ENCODE measurements at regions not wholly inside any gene's neighbourhood (a gene's known extent, or its start where the extent isn't known, plus 50 kb on each side); places are given as distances from the start of the nearest gene placed in this dataset.

DNA sequence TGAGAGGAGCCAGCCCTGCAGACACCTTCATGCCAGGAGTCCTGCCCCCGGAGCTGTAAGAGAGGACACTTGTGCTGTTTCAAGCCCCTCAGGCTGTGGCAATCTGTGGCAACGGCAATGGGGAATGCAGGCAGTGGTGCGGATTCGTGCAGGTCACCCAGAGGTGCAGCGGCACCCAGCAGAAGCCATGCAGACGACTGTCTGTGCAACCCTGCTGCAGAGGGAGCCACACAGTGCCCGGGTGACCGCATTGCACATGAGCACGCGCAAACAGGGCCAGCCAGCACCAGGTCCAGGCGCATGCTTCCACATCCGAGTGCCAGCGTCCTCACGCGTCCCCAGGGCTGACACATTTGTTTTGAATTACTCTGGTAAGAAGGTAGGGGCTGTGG lies 84.8 kb upstream of the GPC1 start (continued):
- TF ChIP-seq TEAD4 (IDR thresholded peaks at IDR 0.05; ENCODE audit: borderline replicate concordance, insufficient read depth) (no peak), FOSL2 (IDR thresholded peaks at IDR 0.05; ENCODE audit: borderline replicate concordance, low read depth) (no peak), MEF2A (IDR thresholded peaks at IDR 0.05; ENCODE audit: borderline replicate concordance, low read depth) (no peak), POLR2AphosphoS5 (IDR thresholded peaks at IDR 0.05; ENCODE audit: low read depth, low read length) (no peak), FOXJ3 (CRISPR knock-in tag; IDR thresholded peaks at IDR 0.05) (no peak), ZBTB33 (IDR thresholded peaks at IDR 0.05; ENCODE audit: borderline replicate concordance, low read depth) (no peak), RFX5 (IDR thresholded peaks at IDR 0.05; ENCODE audit: low read length) (no peak), RAD21 (IDR thresholded peaks at IDR 0.05; ENCODE audit: low read length) (peak; percentile 7; the same call in 1 of the 2 replicates), GATA2 (CRISPR knock-in tag; IDR thresholded peaks at IDR 0.05) (no peak), USF2 (IDR thresholded peaks at IDR 0.05; ENCODE audit: borderline replicate concordance, low read depth, low read length) (no peak)
- TF ChIP-seq, protein P1, sequence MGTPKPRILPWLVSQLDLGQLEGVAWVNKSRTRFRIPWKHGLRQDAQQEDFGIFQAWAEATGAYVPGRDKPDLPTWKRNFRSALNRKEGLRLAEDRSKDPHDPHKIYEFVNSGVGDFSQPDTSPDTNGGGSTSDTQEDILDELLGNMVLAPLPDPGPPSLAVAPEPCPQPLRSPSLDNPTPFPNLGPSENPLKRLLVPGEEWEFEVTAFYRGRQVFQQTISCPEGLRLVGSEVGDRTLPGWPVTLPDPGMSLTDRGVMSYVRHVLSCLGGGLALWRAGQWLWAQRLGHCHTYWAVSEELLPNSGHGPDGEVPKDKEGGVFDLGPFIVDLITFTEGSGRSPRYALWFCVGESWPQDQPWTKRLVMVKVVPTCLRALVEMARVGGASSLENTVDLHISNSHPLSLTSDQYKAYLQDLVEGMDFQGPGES (IDR thresholded peaks at IDR 0.05; ENCODE audit: low read depth, low read length): no peak

DNA sequence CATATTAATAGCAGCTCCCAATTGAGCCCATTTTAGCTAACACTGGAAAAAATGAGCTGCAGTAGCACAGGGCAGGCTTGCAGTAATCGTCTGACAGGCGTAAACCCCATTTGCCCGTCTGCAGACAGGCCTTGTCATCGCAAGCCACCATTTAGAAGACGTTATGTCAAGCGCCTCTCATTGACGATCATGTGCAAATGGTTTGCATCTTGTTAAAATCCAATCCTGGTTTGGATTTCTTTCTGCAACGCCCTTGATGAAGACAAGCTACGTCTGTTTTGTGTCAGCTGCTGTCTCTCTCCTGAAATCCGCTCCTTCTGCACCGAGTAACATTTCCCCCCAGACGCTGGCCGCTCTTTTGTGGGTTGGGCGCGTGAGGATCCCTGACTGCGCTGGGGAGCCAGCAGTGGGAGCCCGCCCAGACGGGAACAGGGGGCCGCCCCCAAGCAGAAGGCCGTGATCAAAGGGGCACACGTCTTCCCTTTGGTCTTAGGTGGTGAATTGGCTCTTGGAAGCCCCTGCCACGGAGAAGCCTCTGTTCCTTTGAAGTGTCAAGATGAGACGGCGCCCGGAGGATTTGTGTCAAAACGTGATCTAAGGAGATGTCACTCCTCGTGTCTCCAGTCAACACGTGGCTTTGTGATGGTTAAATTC lies 84.2 kb upstream of the GPC1 start:
- peaks cover 0 to 45% of the 10 kb centered on the region in 2 experiments; a peak in 2 of 4 replicates for H3K4me1 ChIP-seq (ENCODE audit: control insufficient read depth in 1 of 2, insufficient read depth in 2 of 2, low read depth in 1 of 2, low read length in 1 of 2)
- no peak overlapping the region for H3K4me3 ChIP-seq (ENCODE audit: low read depth in 2 of 2, low read length in 1 of 2)
- peak overlapping the region in 1 of 2 experiments; percentile 82; a peak in 2 of 4 replicates for H3K27ac ChIP-seq (ENCODE audit: low read depth in 2 of 2, low read length in 1 of 2)
- H3K27me3 ChIP-seq (ENCODE audit: insufficient read depth): no peaks in the 10 kb centered on the region
- no peak overlapping the region for H2AFZ ChIP-seq (ENCODE audit: low read depth)
- peak; percentile 83 for DNase-seq
- no peaks in the 10 kb centered on the region for H3K79me2 ChIP-seq (ENCODE audit: insufficient read depth)
- no peaks in the 10 kb centered on the region for H3K9me2 ChIP-seq
- ChIA-PET CTCF (interaction anchor here (1.3 to 2.2 kb wide), 3 partner anchors 119 to 207 kb away, joined by 3 to 10 read pairs (median 6); no protein-coding TSS in a partner anchor), POLR2A (interaction anchor here (0.6 kb wide), 1 partner anchor 26 kb away, joined by 3 read pairs; no protein-coding TSS in a partner anchor)
- WGBS (ENCODE audit: low lambda C conversion rate): 21% methylated on average over 20 of the region's 28 CpGs
- no peaks in the 10 kb centered on the region for H4K20me1 ChIP-seq (ENCODE audit: insufficient read depth)
- H3F3A ChIP-seq (replicated peaks; ENCODE audit: insufficient read depth): no peaks in the 10 kb centered on the region
- no peaks in the 10 kb centered on the region for H3K36me3 ChIP-seq (replicated peaks in 1 of 2; ENCODE audit: control insufficient read depth in 1 of 2, insufficient read depth in 2 of 2, low read length in 1 of 2)
- no peak overlapping the region for H3K4me2 ChIP-seq
- H3K9ac ChIP-seq: no peak overlapping the region
- H3K9me3 ChIP-seq: no peaks in the 10 kb centered on the region
- TF ChIP-seq CTCF (IDR thresholded peaks at IDR 0.05): no peak
- TF ChIP-seq JUND (IDR thresholded peaks at IDR 0.05): no peak
- no peak for TF ChIP-seq SMC3 (IDR thresholded peaks at IDR 0.05; ENCODE audit: low read depth, low read length)
- TF ChIP-seq RFX5 (IDR thresholded peaks at IDR 0.05; ENCODE audit: low read length): no peak
- peak; percentile 61; the same call in 1 of the 2 replicates for TF ChIP-seq FOXJ3 (CRISPR knock-in tag; IDR thresholded peaks at IDR 0.05)
- TF ChIP-seq RCOR1 (IDR thresholded peaks at IDR 0.05; ENCODE audit: low read length): no peak
- no peak for TF ChIP-seq NRF1 (IDR thresholded peaks at IDR 0.05; ENCODE audit: low read depth, low read length)
- TF ChIP-seq YY1 (IDR thresholded peaks at IDR 0.05; ENCODE audit: low read depth): no peak
- TF ChIP-seq PBX3 (IDR thresholded peaks at IDR 0.05): no peak
- TF ChIP-seq, protein P2, sequence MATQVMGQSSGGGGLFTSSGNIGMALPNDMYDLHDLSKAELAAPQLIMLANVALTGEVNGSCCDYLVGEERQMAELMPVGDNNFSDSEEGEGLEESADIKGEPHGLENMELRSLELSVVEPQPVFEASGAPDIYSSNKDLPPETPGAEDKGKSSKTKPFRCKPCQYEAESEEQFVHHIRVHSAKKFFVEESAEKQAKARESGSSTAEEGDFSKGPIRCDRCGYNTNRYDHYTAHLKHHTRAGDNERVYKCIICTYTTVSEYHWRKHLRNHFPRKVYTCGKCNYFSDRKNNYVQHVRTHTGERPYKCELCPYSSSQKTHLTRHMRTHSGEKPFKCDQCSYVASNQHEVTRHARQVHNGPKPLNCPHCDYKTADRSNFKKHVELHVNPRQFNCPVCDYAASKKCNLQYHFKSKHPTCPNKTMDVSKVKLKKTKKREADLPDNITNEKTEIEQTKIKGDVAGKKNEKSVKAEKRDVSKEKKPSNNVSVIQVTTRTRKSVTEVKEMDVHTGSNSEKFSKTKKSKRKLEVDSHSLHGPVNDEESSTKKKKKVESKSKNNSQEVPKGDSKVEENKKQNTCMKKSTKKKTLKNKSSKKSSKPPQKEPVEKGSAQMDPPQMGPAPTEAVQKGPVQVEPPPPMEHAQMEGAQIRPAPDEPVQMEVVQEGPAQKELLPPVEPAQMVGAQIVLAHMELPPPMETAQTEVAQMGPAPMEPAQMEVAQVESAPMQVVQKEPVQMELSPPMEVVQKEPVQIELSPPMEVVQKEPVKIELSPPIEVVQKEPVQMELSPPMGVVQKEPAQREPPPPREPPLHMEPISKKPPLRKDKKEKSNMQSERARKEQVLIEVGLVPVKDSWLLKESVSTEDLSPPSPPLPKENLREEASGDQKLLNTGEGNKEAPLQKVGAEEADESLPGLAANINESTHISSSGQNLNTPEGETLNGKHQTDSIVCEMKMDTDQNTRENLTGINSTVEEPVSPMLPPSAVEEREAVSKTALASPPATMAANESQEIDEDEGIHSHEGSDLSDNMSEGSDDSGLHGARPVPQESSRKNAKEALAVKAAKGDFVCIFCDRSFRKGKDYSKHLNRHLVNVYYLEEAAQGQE (IDR thresholded peaks at IDR 0.05; ENCODE audit: low read depth, low read length): no peak
- TF ChIP-seq MEF2A (IDR thresholded peaks at IDR 0.05; ENCODE audit: borderline replicate concordance, low read depth): no peak
- TF ChIP-seq SIN3A (IDR thresholded peaks at IDR 0.05; ENCODE audit: borderline replicate concordance, low read depth, low read length): no peak

All from SK-N-SH (cell line).